Pancreas (tissue), 10 donors: ENCODE measurements at regions not wholly inside any gene's neighbourhood (a gene's known extent, or its start where the extent isn't known, plus 50 kb on each side); places are given as distances from the start of the nearest gene placed in this dataset.

ENCODE experiments used
- ATAC-seq, 4 donors: fragments of 200-7000 bp; cut with Tn5 transposase; one replicate each; pipeline versions ENCODE4 v1.8.0 to v1.9.1; 2020; ENCODE audit warnings: mild to moderate bottlenecking in 4 of 4, moderate library complexity in 4 of 4
- DNase-seq, 6 donors: peaks; one replicate each; pipeline ENCODE4 v3.0.0-alpha.2; 2020
- FAIRE-seq: peaks from 2 replicates; lab custom pipeline; 2012; peaks lifted over from hg19 to GRCh38; lab: Jason Lieb, UNC
- H3K27ac ChIP-seq, 4 donors: fragments of 200-600 bp; sonication (generic); 1 replicate in 3 of 4; 2 replicates in 1 of 4; pipeline versions ENCODE4 v1.5.0 to v1.8.0; 2020
- H3K27me3 ChIP-seq, 4 donors: fragments of 200-600 bp; one replicate each; pipeline ENCODE4 v1.8.0; 2021
- H3K36me3 ChIP-seq, 3 donors: fragments of 200-600 bp; sonication (generic) in 1 of 3; one replicate each; pipeline versions ENCODE4 v1.5.0 to v1.8.0; 2020 to 2021
- H3K4me1 ChIP-seq, 3 donors: fragments of 200-600 bp; one replicate each; pipeline ENCODE4 v1.8.0; 2021
- H3K4me3 ChIP-seq, 4 donors: fragments of 200-600 bp; sonication (generic) in 2 of 4; one replicate each; pipeline versions ENCODE4 v1.5.0 to v1.8.0; 2020 to 2021
- H3K9me3 ChIP-seq, 4 donors: fragments of 200-600 bp; one replicate each; pipeline ENCODE4 v1.8.0; 2021
- WGBS, 2 donors: extraction: QIAGEN DNeasy Blood & Tissue Kit; methylation state at CpG; one replicate each; pipeline ENCODE4 v1.1.7; 2013; 5-methylcytosine and 5-hydroxymethylcytosine counted together
- intact Hi-C, 3 donors: fragments of 100-400 bp; cut with DNase I; formaldehyde crosslinking; loops; one replicate each; pipeline versions ENCODE4 v1.11.1 to v1.14.2; 2022
- TF ChIP-seq, protein P1 (sequence below), 4 donors: fragments of 200-600 bp; sonication (generic) in 3 of 4; IDR thresholded peaks; one replicate each; pipeline versions ENCODE4 v1.5.0 to v1.8.0; 2021; ENCODE audit warnings: antibody characterized with exemption in 4 of 4
- donor health status: healthy with polysubstance abuse.
- donor health status: DM: no; HTN: no; CAD: no; lungs with moderate emphysema.
- donor health status: DM: no; HTN: no; CAD: no.
- donor health status: control.
- donor health status: control.
- donor health status: Bipolar disorder and iron deficiency.
- donor health status: DM: yes; HTN: yes; CAD: no.
- donor health status: DM: no; HTN: no; CAD: no.
- donor health status: DM: no; HTN: no; CAD: no.
- donor health status: DM: yes; HTN: yes; CAD: no.

DNA sequence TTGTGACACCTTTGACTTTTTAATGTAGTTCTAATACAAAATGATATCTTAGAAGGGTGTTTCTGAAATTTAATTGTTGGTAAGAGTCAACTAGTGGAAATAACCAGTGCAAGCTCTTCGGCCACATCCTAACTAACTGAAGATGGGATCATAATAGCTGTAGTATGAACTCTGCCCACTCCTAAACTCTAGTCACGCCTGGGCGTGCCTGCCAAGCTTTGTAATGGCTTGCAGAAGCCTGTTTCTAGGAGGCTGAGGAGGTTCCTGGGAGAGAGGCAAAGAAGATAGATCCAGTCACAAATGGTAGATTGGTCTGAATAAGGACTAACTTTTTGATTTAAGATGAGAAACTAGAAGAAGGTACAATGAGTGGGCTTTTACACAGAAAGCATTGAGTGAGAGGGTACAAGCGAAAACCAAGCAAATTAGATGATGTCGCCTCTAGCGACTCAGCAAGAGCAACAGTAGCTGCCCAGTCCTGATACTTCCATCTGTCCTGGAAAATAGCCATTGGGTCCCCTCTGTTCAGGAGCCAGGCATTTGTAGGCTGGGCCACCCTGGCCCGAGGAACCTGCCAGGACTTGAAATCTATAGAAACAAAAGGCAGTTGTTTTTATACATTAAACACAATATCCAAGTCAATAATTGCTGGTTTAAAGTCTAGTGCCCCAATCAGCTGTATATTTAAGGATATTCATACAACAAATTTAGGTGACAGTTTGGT lies 148.8 kb downstream of the SLC38A4 start:
- no peak for ATAC-seq
- intact Hi-C loops = loop anchor here in 1 of 3 donors (10.0 kb wide), 1 partner anchor 258 kb away; no protein-coding TSS in a partner anchor
- no peaks in the 10 kb centered on the region for H3K27me3 ChIP-seq

DNA sequence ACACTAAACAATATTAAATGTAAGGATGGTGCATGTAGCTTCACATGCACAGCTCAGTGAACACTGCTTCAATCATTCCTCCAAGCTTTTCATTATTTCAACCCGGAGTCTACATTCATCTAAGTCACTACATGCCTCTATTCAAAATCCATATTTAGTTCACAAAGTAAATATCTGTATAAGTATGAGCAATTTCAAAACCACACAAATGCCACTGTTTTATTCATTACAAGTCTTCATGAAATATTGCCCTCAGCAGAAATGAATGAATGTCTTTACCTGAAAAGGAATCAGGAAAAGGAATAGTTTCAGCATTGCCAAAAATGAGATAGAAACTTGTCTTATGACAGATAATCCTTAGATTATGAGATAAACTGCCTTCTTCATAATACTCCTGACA lies 149.4 kb downstream of the SLC38A4 start:
- WGBS, 2 donors = 30 to 62% methylated on average over 1 of the region's 1 CpG
- ATAC-seq = no peak

More for the DNA sequence above, 148.8 kb downstream of the SLC38A4 start:
- H3K4me3 ChIP-seq = no peak overlapping the region
- TF ChIP-seq, protein P1, sequence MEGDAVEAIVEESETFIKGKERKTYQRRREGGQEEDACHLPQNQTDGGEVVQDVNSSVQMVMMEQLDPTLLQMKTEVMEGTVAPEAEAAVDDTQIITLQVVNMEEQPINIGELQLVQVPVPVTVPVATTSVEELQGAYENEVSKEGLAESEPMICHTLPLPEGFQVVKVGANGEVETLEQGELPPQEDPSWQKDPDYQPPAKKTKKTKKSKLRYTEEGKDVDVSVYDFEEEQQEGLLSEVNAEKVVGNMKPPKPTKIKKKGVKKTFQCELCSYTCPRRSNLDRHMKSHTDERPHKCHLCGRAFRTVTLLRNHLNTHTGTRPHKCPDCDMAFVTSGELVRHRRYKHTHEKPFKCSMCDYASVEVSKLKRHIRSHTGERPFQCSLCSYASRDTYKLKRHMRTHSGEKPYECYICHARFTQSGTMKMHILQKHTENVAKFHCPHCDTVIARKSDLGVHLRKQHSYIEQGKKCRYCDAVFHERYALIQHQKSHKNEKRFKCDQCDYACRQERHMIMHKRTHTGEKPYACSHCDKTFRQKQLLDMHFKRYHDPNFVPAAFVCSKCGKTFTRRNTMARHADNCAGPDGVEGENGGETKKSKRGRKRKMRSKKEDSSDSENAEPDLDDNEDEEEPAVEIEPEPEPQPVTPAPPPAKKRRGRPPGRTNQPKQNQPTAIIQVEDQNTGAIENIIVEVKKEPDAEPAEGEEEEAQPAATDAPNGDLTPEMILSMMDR (IDR thresholded peaks at IDR 0.05) = no peak
- no peak overlapping the region for H3K27ac ChIP-seq
- H3K4me1 ChIP-seq = no peaks in the 10 kb centered on the region
- no peaks in the 10 kb centered on the region for H3K9me3 ChIP-seq
- whole genome bisulfite sequencing, 2 donors = 86 to 88% methylated on average over 7 of the region's 7 CpGs
- no peak for FAIRE-seq
- H3K36me3 ChIP-seq = no peaks in the 10 kb centered on the region
- no peak for DNase-seq

DNA sequence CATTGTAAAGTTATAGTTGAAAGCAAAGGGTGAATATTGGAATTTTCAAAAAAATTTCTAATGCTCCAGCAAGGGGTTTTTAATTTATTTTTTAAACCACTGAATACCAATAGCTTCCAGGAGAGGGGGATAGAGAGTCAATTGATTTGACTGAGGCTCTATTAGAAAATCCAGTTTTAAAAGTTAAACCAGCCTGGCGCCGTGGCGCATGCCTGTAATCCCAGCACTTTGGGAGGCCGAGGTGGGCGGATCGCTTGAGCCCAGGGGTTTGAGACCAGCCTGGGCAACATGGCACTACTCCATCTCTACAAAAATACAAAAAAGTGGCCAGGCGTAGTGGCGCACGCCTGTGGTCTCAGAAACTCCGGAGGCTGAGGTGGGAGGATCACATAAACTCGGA lies 150.1 kb downstream of the SLC38A4 start:
- TF ChIP-seq, protein P1 (IDR thresholded peaks at IDR 0.05) = peak; percentile 15 to 62 (median 57)
- Histone ChIP-seq H3K9me3 (no peaks in the 10 kb centered on the region), H3K27ac (no peak overlapping the region), H3K4me3 (no peak overlapping the region), H3K4me1 (no peaks in the 10 kb centered on the region), H3K36me3 (no peaks in the 10 kb centered on the region), H3K27me3 (no peaks in the 10 kb centered on the region)
- 45 to 48% methylated on average over 11 of the region's 11 CpGs for WGBS, 2 donors
- DNase-seq (peak in 4 of 6 donors; percentile 28 to 56 (median 42)), FAIRE-seq (no peak), ATAC-seq (peak; percentile 60 to 83 (median 81))
- intact Hi-C loops = loop anchor here in 1 of 3 donors (10.0 kb wide), 1 partner anchor 259 kb away; no protein-coding TSS in a partner anchor

More for the DNA sequence above, 149.4 kb downstream of the SLC38A4 start:
- Histone ChIP-seq H3K4me3 (no peak overlapping the region), H3K27ac (no peak overlapping the region), H3K27me3 (no peaks in the 10 kb centered on the region), H3K36me3 (no peaks in the 10 kb centered on the region), H3K4me1 (no peaks in the 10 kb centered on the region), H3K9me3 (no peaks in the 10 kb centered on the region)
- intact Hi-C loops = loop anchor here in 1 of 3 donors (10.0 kb wide), 1 partner anchor 258 kb away; no protein-coding TSS in a partner anchor
- TF ChIP-seq, protein P1 (IDR thresholded peaks at IDR 0.05) = no peak
- DNase-seq = no peak
- no peak for FAIRE-seq

DNA sequence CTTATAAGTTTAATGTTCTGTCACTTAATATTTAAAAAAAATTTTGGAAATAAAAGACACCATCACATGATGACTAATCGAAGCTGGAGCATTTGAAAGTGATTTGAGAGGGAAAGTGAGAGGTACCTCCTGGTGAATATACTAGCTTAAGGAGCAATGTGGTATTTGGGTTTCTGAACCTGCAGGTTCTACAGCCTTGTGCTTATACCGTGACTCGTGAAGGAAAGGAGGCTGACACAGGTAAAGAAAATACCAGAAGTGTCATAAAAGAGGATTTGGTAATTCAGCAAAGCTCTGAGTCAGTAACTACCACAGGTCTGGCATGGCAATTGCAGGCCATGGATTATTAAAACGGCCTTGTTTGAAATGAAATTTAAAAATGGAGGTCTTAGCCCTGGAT lies 151.0 kb downstream of the SLC38A4 start:
- H3K4me3 ChIP-seq = no peak overlapping the region
- TF ChIP-seq, protein P1 (IDR thresholded peaks at IDR 0.05) = no peak
- H3K27me3 ChIP-seq = no peaks in the 10 kb centered on the region
- H3K4me1 ChIP-seq = no peaks in the 10 kb centered on the region
- no peak for FAIRE-seq
- 74 to 89% methylated on average over 4 of the region's 4 CpGs for WGBS, 2 donors
- peak in 1 of 4 donors; percentile 35 for ATAC-seq
- no peaks in the 10 kb centered on the region for H3K9me3 ChIP-seq
- DNase-seq = no peak
- intact Hi-C loops = loop anchor here in 1 of 3 donors (10.0 kb wide), 1 partner anchor 260 kb away; no protein-coding TSS in a partner anchor
- H3K27ac ChIP-seq = no peak overlapping the region
- H3K36me3 ChIP-seq = no peaks in the 10 kb centered on the region

DNA sequence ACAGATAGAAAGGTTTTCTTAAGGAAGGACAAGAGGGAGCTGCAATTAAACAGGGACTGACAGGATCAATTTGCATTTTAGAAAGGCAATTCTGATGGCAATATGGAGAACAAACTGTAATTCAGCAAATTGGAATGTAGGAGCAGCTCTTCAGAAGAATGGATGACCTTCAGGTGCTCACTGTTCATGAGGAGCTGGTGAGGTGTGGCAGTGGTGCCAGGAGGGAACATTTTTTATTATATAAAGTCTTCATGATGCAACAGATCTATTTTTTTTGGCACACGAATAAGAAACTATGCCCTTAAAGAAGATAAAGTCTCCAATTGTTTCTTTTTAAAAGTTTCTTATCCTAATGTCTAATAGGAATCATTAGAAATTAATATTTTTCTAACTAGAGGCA lies 151.7 kb downstream of the SLC38A4 start:
- Histone ChIP-seq H3K9me3 (no peaks in the 10 kb centered on the region), H3K27me3 (no peaks in the 10 kb centered on the region), H3K36me3 (no peaks in the 10 kb centered on the region), H3K4me1 (no peaks in the 10 kb centered on the region), H3K4me3 (no peak overlapping the region), H3K27ac (no peak overlapping the region)
- no peak for FAIRE-seq
- TF ChIP-seq, protein P1 (IDR thresholded peaks at IDR 0.05) = no peak
- 19 to 31% methylated on average over 1 of the region's 1 CpG for WGBS, 2 donors
- intact Hi-C loops = loop anchor here in 1 of 3 donors (10.0 kb wide), 1 partner anchor 261 kb away; no protein-coding TSS in a partner anchor
- no peak for DNase-seq
- no peak for ATAC-seq
